WTC11 (cell line): ENCODE measurements at regions not wholly inside any gene's neighbourhood (a gene's known extent, or its start where the extent isn't known, plus 50 kb on each side); places are given as distances from the start of the nearest gene placed in this dataset.

Source experiments
- ZNF121 ChIP-seq: sonication (generic); formaldehyde crosslinking; IDR thresholded peaks from 2 replicates; pipeline ENCODE4 v1.8.0; 2023; ENCODE audit warnings: missing genetic modification reagents
- ZNF423 ChIP-seq: fragments of 250-450 bp; sonication (Bioruptor Pico); IDR thresholded peaks from 2 replicates; pipeline ENCODE4 v2.1.2; 2022; ENCODE audit warnings: mild to moderate bottlenecking, moderate library complexity
- TF ChIP-seq, protein P1 (sequence below): fragments of 200-600 bp; IDR thresholded peaks from 2 replicates; pipeline ENCODE4 v1.8.0; 2022; ENCODE audit warnings: antibody characterized with exemption
- TF ChIP-seq, protein P2 (sequence below): sonication (generic); formaldehyde crosslinking; IDR thresholded peaks from 2 replicates; pipeline ENCODE4 v1.8.0; 2022; ENCODE audit warnings: mild to moderate bottlenecking, missing genetic modification reagents
- TF ChIP-seq, protein P3 (sequence below): sonication (generic); formaldehyde crosslinking; IDR thresholded peaks from 2 replicates; pipeline ENCODE4 v1.8.1; 2023; ENCODE audit warnings: mild to moderate bottlenecking, missing genetic modification reagents, borderline replicate concordance
- TF ChIP-seq, protein P4 (sequence below): sonication (generic); formaldehyde crosslinking; IDR thresholded peaks from 2 replicates; pipeline ENCODE4 v1.8.0; 2023; ENCODE audit warnings: missing genetic modification reagents
- TF ChIP-seq, protein P5 (sequence below): sonication (generic); formaldehyde crosslinking; IDR thresholded peaks from 2 replicates; pipeline ENCODE4 v1.8.1; 2022; ENCODE audit warnings: missing genetic modification reagents, borderline replicate concordance
- TF ChIP-seq, protein P6 (sequence below): sonication (generic); formaldehyde crosslinking; IDR thresholded peaks from 2 replicates; pipeline ENCODE4 v1.8.0; 2022; ENCODE audit warnings: mild to moderate bottlenecking, missing genetic modification reagents

DNA sequence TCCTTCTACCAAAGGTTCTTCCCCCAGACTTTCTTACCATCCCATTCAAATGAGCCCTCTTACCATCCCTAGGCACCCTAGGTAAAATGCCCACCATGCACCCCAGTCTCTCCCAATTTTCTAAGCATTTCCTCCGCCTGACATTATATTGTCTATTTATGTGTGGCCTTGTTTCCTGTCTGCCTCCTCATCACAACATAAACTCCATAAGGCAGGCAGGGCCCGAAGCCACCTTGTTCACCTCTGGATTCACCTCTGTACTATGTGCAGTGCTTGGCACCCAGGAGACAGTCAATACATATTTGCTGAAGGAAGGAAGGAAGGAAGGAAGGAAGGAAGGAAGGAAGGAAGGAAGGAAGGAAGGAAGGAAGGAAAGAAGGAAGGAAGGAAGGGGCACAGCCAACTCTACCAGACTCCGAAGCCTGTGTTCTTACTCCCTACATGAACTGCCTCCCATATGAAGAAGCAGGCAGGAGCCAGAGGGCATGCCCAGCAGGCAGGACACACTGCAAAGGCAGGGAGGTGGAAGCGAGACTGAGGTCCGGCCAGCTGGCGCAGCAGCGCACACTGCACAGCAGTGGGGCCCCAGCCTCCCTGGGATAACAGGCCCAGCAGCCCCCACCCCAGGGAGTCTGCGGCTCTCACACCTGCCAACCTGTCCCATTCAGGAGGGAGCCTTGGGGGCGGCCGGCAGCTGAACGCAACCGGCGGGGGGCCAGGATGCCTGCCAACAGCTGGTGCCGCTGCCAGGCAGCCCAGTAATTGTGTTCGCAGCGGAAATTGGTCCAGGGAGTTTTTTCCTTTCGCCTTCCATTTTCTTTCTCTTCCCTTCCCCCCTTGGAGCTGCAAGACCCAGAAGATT, 106.0 kb upstream of the LINGO1 start:
- TF ChIP-seq, protein P1, sequence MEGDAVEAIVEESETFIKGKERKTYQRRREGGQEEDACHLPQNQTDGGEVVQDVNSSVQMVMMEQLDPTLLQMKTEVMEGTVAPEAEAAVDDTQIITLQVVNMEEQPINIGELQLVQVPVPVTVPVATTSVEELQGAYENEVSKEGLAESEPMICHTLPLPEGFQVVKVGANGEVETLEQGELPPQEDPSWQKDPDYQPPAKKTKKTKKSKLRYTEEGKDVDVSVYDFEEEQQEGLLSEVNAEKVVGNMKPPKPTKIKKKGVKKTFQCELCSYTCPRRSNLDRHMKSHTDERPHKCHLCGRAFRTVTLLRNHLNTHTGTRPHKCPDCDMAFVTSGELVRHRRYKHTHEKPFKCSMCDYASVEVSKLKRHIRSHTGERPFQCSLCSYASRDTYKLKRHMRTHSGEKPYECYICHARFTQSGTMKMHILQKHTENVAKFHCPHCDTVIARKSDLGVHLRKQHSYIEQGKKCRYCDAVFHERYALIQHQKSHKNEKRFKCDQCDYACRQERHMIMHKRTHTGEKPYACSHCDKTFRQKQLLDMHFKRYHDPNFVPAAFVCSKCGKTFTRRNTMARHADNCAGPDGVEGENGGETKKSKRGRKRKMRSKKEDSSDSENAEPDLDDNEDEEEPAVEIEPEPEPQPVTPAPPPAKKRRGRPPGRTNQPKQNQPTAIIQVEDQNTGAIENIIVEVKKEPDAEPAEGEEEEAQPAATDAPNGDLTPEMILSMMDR, result no peak
- peak; percentile 100 for TF ChIP-seq ZNF423 (CRISPR knock-in tag)
- TF ChIP-seq, protein P2, sequence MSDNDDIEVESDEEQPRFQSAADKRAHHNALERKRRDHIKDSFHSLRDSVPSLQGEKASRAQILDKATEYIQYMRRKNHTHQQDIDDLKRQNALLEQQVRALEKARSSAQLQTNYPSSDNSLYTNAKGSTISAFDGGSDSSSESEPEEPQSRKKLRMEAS (CRISPR knock-in tag), result no peak
- TF ChIP-seq, protein P3, sequence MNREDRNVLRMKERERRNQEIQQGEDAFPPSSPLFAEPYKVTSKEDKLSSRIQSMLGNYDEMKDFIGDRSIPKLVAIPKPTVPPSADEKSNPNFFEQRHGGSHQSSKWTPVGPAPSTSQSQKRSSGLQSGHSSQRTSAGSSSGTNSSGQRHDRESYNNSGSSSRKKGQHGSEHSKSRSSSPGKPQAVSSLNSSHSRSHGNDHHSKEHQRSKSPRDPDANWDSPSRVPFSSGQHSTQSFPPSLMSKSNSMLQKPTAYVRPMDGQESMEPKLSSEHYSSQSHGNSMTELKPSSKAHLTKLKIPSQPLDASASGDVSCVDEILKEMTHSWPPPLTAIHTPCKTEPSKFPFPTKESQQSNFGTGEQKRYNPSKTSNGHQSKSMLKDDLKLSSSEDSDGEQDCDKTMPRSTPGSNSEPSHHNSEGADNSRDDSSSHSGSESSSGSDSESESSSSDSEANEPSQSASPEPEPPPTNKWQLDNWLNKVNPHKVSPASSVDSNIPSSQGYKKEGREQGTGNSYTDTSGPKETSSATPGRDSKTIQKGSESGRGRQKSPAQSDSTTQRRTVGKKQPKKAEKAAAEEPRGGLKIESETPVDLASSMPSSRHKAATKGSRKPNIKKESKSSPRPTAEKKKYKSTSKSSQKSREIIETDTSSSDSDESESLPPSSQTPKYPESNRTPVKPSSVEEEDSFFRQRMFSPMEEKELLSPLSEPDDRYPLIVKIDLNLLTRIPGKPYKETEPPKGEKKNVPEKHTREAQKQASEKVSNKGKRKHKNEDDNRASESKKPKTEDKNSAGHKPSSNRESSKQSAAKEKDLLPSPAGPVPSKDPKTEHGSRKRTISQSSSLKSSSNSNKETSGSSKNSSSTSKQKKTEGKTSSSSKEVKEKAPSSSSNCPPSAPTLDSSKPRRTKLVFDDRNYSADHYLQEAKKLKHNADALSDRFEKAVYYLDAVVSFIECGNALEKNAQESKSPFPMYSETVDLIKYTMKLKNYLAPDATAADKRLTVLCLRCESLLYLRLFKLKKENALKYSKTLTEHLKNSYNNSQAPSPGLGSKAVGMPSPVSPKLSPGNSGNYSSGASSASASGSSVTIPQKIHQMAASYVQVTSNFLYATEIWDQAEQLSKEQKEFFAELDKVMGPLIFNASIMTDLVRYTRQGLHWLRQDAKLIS (CRISPR knock-in tag), result no peak
- TF ChIP-seq, protein P4, sequence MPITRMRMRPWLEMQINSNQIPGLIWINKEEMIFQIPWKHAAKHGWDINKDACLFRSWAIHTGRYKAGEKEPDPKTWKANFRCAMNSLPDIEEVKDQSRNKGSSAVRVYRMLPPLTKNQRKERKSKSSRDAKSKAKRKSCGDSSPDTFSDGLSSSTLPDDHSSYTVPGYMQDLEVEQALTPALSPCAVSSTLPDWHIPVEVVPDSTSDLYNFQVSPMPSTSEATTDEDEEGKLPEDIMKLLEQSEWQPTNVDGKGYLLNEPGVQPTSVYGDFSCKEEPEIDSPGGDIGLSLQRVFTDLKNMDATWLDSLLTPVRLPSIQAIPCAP, result no peak
- no peak for TF ChIP-seq ZNF121
- TF ChIP-seq, protein P5, sequence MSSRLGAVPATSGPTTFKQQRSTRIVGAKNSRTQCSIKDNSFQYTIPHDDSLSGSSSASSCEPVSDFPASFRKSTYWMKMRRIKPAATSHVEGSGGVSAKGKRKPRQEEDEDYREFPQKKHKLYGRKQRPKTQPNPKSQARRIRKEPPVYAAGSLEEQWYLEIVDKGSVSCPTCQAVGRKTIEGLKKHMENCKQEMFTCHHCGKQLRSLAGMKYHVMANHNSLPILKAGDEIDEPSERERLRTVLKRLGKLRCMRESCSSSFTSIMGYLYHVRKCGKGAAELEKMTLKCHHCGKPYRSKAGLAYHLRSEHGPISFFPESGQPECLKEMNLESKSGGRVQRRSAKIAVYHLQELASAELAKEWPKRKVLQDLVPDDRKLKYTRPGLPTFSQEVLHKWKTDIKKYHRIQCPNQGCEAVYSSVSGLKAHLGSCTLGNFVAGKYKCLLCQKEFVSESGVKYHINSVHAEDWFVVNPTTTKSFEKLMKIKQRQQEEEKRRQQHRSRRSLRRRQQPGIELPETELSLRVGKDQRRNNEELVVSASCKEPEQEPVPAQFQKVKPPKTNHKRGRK (CRISPR knock-in tag), result no peak
- TF ChIP-seq, protein P6, sequence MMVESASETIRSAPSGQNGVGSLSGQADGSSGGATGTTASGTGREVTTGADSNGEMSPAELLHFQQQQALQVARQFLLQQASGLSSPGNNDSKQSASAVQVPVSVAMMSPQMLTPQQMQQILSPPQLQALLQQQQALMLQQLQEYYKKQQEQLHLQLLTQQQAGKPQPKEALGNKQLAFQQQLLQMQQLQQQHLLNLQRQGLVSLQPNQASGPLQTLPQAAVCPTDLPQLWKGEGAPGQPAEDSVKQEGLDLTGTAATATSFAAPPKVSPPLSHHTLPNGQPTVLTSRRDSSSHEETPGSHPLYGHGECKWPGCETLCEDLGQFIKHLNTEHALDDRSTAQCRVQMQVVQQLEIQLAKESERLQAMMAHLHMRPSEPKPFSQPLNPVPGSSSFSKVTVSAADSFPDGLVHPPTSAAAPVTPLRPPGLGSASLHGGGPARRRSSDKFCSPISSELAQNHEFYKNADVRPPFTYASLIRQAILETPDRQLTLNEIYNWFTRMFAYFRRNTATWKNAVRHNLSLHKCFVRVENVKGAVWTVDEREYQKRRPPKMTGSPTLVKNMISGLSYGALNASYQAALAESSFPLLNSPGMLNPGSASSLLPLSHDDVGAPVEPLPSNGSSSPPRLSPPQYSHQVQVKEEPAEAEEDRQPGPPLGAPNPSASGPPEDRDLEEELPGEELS (CRISPR knock-in tag), result no peak
